Liver (tissue), 8 donors: ENCODE measurements at regions not wholly inside any gene's neighbourhood (a gene's known extent, or its start where the extent isn't known, plus 50 kb on each side); places are given as distances from the start of the nearest gene placed in this dataset.

Experiments used
- DNase-seq: peaks from one replicate; pipeline ENCODE4 v3.0.0-alpha.2; 2017; ENCODE audit warnings: low spot score
- H3K27ac ChIP-seq, 2 donors: one replicate each; pipeline ENCODE4 v1.7.0; 2013; ENCODE audit warnings: inconsistent platforms in 2 of 2, low read length in 2 of 2, control low read depth in 1 of 2, low read depth in 1 of 2, mild to moderate bottlenecking in 1 of 2
- H3K27me3 ChIP-seq, 4 donors: one replicate each; pipeline versions ENCODE4 v1.6.1 to v1.7.0; 2013; ENCODE audit warnings: low read length in 3 of 4, inconsistent platforms in 1 of 4, mild to moderate bottlenecking in 1 of 4, moderate library complexity in 1 of 4; ENCODE audit not compliant: control insufficient read depth in 4 of 4, insufficient read depth in 4 of 4
- H3K36me3 ChIP-seq, 4 donors: one replicate each; pipeline versions ENCODE4 v1.6.1 to v1.7.0; 2013; ENCODE audit warnings: low read length in 3 of 4, mild to moderate bottlenecking in 3 of 4, low read depth in 1 of 4, moderate library complexity in 1 of 4; ENCODE audit not compliant: control insufficient read depth in 4 of 4, insufficient read depth in 3 of 4
- H3K4me1 ChIP-seq, 4 donors: one replicate each; pipeline versions ENCODE4 v1.6.1 to v1.7.0; 2013; ENCODE audit warnings: low read length in 3 of 4, mild to moderate bottlenecking in 3 of 4, moderate library complexity in 1 of 4; ENCODE audit not compliant: control insufficient read depth in 4 of 4, insufficient read depth in 4 of 4
- H3K4me3 ChIP-seq, 3 donors: one replicate each; pipeline versions ENCODE4 v1.6.1 to v1.7.0; 2013; ENCODE audit warnings: low read length in 3 of 3, control low read depth in 1 of 3, low read depth in 1 of 3, mild to moderate bottlenecking in 1 of 3
- H3K9ac ChIP-seq, 2 donors: one replicate each; pipeline ENCODE4 v1.7.0; 2013; ENCODE audit warnings: low read length in 2 of 2, mild to moderate bottlenecking in 2 of 2, moderate library complexity in 2 of 2, control low read depth in 1 of 2, low read depth in 1 of 2
- H3K9me3 ChIP-seq, 4 donors: one replicate each; pipeline versions ENCODE4 v1.6.1 to v1.7.0; 2013; ENCODE audit warnings: low read length in 3 of 4; ENCODE audit not compliant: control insufficient read depth in 4 of 4
- ATF3 ChIP-seq: IDR thresholded peaks from 2 replicates; pipeline ENCODE4 v1.6.1; 2016; ENCODE audit warnings: antibody characterized with exemption
- CTCF ChIP-seq: fragments of 150-350 bp; IDR thresholded peaks from 2 replicates; pipeline ENCODE4 v1.5.1; 2017; ENCODE audit warnings: improper control_type of control experiment, low read depth, low read length; ENCODE audit not compliant: missing input control
- EGR1 ChIP-seq, 2 donors: IDR thresholded peaks; 2 replicates each; pipeline ENCODE4 v1.6.1; 2016 to 2018; ENCODE audit warnings: antibody characterized with exemption in 2 of 2, low read depth in 2 of 2
- GABPA ChIP-seq, 2 donors: IDR thresholded peaks in 1 of 2; conservative IDR thresholded peaks in 1 of 2; 2 replicates each; pipeline ENCODE4 v1.6.1; 2016; ENCODE audit warnings: antibody characterized with exemption in 2 of 2, mild to moderate bottlenecking in 1 of 2, moderate library complexity in 1 of 2
- HNF4A ChIP-seq, 2 donors: conservative IDR thresholded peaks; 2 replicates each; pipeline ENCODE4 v1.6.1; 2016; ENCODE audit warnings: antibody characterized with exemption in 2 of 2, mild to moderate bottlenecking in 2 of 2
- HNF4G ChIP-seq: IDR thresholded peaks from 2 replicates; pipeline ENCODE4 v1.6.1; 2016; ENCODE audit warnings: antibody characterized with exemption
- JUND ChIP-seq, 2 donors: IDR thresholded peaks; 2 replicates each; pipeline ENCODE4 v1.6.1; 2016; ENCODE audit warnings: antibody characterized with exemption in 2 of 2
- MAX ChIP-seq: IDR thresholded peaks from 2 replicates; pipeline ENCODE4 v1.6.1; 2016; ENCODE audit warnings: antibody characterized with exemption
- NR2F2 ChIP-seq: IDR thresholded peaks from 2 replicates; pipeline ENCODE4 v1.6.1; 2016; ENCODE audit warnings: antibody characterized with exemption
- RAD21 ChIP-seq, 2 donors: IDR thresholded peaks; 2 replicates each; pipeline ENCODE4 v1.6.1; 2016; ENCODE audit warnings: antibody characterized with exemption in 2 of 2, mild to moderate bottlenecking in 2 of 2
- REST ChIP-seq: IDR thresholded peaks from 2 replicates; pipeline ENCODE4 v1.6.1; 2016; ENCODE audit warnings: antibody characterized with exemption, mild to moderate bottlenecking
- RXRA ChIP-seq, 2 donors: IDR thresholded peaks; 2 replicates each; pipeline ENCODE4 v1.6.1; 2017 to 2018; ENCODE audit warnings: antibody characterized with exemption in 2 of 2, mild to moderate bottlenecking in 1 of 2
- SP1 ChIP-seq: IDR thresholded peaks from 2 replicates; pipeline ENCODE4 v1.6.1; 2018; ENCODE audit warnings: antibody characterized with exemption, mild to moderate bottlenecking
- TAF1 ChIP-seq: conservative IDR thresholded peaks from 2 replicates; pipeline ENCODE4 v1.6.1; 2016; ENCODE audit warnings: antibody characterized with exemption, mild to moderate bottlenecking
- ZBTB33 ChIP-seq: IDR thresholded peaks from 2 replicates; pipeline ENCODE4 v1.6.1; 2016; ENCODE audit warnings: antibody characterized with exemption
- WGBS: extraction: QIAGEN DNeasy Blood & Tissue Kit; methylation state at CpG from one replicate; pipeline ENCODE4 v1.1.7; 2013; 5-methylcytosine and 5-hydroxymethylcytosine counted together
- donor health status: healthy.
- donor health status: healthy.
- donor health status: healthy.
- donor health status: healthy.
- donor health status: healthy.

GRCh38 chr9:96089452-96090085 is 212.4 kb downstream of the HSD17B3 start:
- 76% methylated on average over 5 of the region's 5 CpGs for WGBS
- H3K27ac ChIP-seq: no peak overlapping the region

GRCh38 chr9:96088510-96088909 is 213.0 kb downstream of the ERCC6L2 start:
- DNase-seq: no peak
- Histone ChIP-seq H3K9me3 (no peaks in the 10 kb centered on the region), H3K4me1 (peaks cover 0 to 5% (median under 1%) of the 10 kb centered on the region in 4 donors), H3K27ac (no peak overlapping the region), H3K27me3 (no peaks in the 10 kb centered on the region), H3K36me3 (no peaks in the 10 kb centered on the region), H3K4me3 (no peak overlapping the region), H3K9ac (no peak overlapping the region)
- 87% methylated on average over 4 of the region's 4 CpGs for WGBS
- no peak for TF ChIP-seq REST
- TF ChIP-seq ATF3: no peak
- no peak for TF ChIP-seq SP1
- TF ChIP-seq HNF4A (conservative IDR thresholded peaks at IDR 0.05): no peak
- TF ChIP-seq HNF4G: no peak
- TF ChIP-seq NR2F2: no peak
- TF ChIP-seq EGR1 (IDR thresholded peaks at IDR 0.05; ENCODE audit: low read depth in 2 of 2): no peak
- TF ChIP-seq MAX: no peak
- TF ChIP-seq TAF1: no peak
- no peak for TF ChIP-seq ZBTB33
- TF ChIP-seq RXRA (IDR thresholded peaks at IDR 0.05): no peak
- TF ChIP-seq JUND (IDR thresholded peaks at IDR 0.05): no peak
- TF ChIP-seq GABPA (IDR thresholded peaks at IDR 0.05 in 1 of 2, conservative IDR thresholded peaks at IDR 0.05 in 1 of 2): no peak
- TF ChIP-seq CTCF: no peak

More at GRCh38 chr9:96089452-96090085, 212.4 kb downstream of the HSD17B3 start:
- H3K4me1 ChIP-seq: peaks cover 0 to 5% (median under 1%) of the 10 kb centered on the region in 4 donors
- H3K4me3 ChIP-seq: no peak overlapping the region
- TF ChIP-seq JUND (IDR thresholded peaks at IDR 0.05) (no peak), RAD21 (IDR thresholded peaks at IDR 0.05) (peak in 1 of 2 donors; percentile 17), REST (no peak), MAX (no peak)
- no peaks in the 10 kb centered on the region for H3K27me3 ChIP-seq
- no peak overlapping the region for H3K9ac ChIP-seq
- DNase-seq: no peak
- H3K9me3 ChIP-seq: no peaks in the 10 kb centered on the region
- H3K36me3 ChIP-seq: no peaks in the 10 kb centered on the region
